GM18858 (cell line): ENCODE measurements at regions not wholly inside any gene's neighbourhood (a gene's known extent, or its start where the extent isn't known, plus 50 kb on each side); places are given as distances from the start of the nearest gene placed in this dataset.
"Not testable (repeated sequence)": the region's sequence is repeated elsewhere in the genome, so short reads cannot be mapped to it uniquely, and the experiment has no call there.

Experiments used
- ATAC-seq: cut with Tn5 transposase; IDR thresholded peaks from one replicate; pipeline ENCODE4 v1.9.1; 2021; ENCODE audit not compliant: unreplicated experiment

DNA sequence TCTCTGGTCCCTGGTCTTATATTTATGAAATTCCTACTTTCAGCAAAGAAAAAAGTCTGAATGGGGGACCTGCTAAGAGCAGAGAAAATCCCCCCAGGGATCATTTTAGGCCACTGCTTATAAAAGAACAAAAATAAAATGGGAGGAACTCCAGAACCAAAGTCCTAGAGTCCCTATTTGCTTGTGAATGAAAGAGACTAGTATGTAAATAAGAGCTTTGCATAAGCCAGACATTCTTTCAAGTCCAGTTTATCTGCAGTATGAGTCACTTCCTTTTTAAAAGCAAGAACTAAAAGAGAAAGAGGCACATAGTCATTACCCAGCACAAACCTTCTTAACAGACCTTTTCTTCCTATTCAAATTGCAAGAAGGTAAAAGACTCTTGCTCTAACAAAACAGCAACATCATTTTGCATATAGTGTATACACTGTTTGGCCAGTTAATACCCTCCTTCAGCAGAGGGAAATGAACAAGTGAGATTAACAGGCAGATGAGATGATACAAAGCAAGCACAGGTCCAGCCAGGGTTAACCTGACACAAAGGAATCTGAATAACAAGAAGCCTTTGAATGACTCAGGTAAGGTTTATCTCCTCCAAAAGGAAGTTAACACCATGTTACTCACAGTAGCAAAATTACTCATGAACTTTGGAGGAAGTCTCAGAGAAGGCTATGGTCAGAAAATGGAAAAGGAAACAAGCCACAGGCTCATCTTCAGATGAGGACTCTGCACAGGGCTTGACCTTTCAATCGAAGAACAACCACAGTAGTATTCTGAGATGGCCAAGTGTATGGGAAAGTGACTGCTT, 87.3 kb downstream of the PHLDA1 start:
- ATAC-seq = peak; percentile 91

GRCh38 chr12:75943730-75944096, 87.9 kb downstream of the PHLDA1 start:
- ATAC-seq = no peak

- ATAC-seq = not testable (repeated sequence)
Measured at GRCh38 chr12:75941661-75942060, 89.9 kb downstream of the PHLDA1 start.

DNA sequence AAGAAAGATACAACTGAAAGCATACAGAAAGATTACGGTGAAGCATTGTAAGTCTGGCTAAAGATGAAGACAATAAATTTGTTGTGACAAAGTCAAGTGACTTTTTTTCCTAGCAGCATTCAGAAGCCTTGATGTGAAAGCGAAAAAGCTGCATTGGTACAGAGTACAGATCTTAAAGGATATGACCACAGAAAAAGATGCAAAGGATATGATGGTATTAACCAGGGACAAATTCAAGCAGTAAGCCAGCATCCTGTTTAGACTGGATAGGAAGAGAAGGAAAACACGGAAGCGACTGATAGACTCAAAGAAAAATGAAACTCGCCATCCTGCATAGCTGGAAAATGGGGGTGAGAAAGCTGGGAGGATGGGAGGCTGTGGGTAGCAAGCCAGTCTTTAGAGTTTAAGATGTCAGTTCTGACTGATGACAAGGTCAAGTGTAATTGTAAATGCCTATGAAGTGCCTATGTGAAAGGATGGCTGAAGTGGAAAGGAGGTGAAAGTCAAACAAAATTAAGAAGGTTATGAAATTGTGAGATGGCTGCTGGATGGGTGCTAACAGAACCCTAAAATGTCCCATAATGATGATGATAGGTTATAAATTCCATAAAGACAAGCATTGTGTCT, 92.4 kb downstream of the PHLDA1 start:
- ATAC-seq = no peak

- ATAC-seq = no peak
Measured at GRCh38 chr12:75938189-75938588, 93.4 kb downstream of the PHLDA1 start.

GRCh38 chr12:75937486-75937885, 94.1 kb downstream of the PHLDA1 start:
- ATAC-seq = no peak

- no peak for ATAC-seq
Measured at GRCh38 chr12:75936515-75937440, 94.8 kb downstream of the PHLDA1 start.

- no peak for ATAC-seq
Measured at GRCh38 chr12:75935539-75936242, 95.9 kb downstream of the PHLDA1 start.

DNA sequence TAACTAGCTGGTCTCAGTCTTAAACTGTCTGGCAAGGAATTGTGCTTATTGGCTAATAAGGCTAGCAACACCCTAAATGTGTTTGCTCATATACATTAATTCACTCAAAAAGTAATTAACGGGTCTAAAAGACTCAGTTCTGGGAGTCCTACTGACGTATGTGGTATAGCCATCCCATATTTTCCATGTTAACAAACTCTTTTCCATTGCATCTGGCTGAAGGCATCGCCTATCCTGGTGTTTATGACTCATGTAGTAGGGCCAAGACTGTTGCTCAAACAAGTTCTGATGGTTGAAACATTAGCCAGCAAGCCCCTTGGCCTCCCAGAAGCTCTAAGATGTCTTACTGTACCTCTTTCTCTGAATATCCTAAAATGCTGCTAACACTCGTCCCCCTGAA, 98.5 kb downstream of the PHLDA1 start:
- no peak for ATAC-seq

GRCh38 chr12:75932241-75932640, 99.3 kb downstream of the PHLDA1 start:
- no peak for ATAC-seq

- ATAC-seq = no peak
Measured at GRCh38 chr12:75923964-75924666, 107.5 kb downstream of the PHLDA1 start.

DNA sequence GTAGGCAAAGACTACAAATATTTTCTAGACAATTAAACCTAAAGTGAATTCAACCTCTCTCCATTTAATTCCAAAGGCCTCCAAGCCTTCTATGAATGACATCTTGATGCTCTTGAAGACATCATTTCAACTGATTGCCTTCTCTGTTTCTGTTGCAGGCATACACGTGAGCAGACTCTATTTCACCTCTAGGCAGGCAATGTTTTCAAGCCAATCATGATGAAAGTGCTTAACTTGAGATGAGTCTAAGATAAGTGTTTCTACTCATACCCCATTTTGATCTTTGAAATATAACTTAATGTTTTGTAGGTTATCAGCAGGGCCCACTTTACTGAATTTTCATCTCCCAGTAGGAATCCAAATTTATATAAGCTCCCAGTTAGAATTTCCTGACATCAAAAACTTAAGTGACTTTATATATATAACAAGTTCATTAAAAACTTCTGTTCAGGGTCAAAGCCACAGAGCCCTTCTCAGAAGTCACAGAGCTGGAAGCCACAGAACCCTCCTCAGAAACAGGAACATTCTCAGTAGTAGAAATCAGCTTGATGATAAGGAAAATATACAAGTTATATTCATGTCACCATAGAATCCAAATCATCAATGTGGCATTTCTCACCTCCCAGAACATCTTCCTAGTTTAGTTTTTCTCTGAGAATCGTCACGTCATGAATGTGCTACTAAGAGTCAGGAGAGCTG, 108.5 kb downstream of the PHLDA1 start:
- ATAC-seq = no peak

- no peak for ATAC-seq
Measured at GRCh38 chr12:75921622-75922289, 109.8 kb downstream of the PHLDA1 start.

DNA sequence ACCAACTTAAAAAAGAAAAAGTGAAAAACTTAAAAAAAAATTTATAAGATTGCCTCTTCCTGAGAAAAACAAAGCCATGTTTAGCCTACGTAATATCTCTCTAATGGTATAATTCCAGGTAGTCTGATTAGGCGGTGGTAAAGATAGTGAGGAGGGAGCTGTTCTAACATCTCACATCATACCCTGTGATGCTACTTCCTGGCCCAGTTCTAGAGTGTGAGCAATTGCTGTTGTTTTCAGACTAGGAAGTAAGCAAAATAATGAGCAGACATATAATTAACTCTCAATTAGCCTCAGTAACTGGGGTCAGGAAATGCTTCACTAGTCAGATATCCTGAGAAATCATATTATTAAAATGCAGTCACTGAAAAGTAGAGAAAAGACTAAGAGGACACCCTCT, 113.9 kb downstream of the PHLDA1 start:
- ATAC-seq = no peak

- ATAC-seq = peak; percentile 84
Measured at GRCh38 chr12:75917083-75917482, 114.5 kb downstream of the PHLDA1 start.

- ATAC-seq = no peak
Measured at GRCh38 chr12:75913502-75914351, 117.8 kb downstream of the PHLDA1 start.

- no peak for ATAC-seq
Measured at GRCh38 chr12:75909714-75910656, 121.6 kb downstream of the PHLDA1 start.
